Globus pallidus (tissue), 1 donor: ENCODE measurements at regions not wholly inside any gene's neighbourhood (a gene's known extent, or its start where the extent isn't known, plus 50 kb on each side); places are given as distances from the start of the nearest gene placed in this dataset.
"Not testable (repeated sequence)": the region's sequence is repeated elsewhere in the genome, so short reads cannot be mapped to it uniquely, and the experiment has no call there.

Experiments
- DNase-seq: peaks from one replicate; pipeline ENCODE4 v3.0.0-alpha.2; 2015; ENCODE audit warnings: low spot score

DNA sequence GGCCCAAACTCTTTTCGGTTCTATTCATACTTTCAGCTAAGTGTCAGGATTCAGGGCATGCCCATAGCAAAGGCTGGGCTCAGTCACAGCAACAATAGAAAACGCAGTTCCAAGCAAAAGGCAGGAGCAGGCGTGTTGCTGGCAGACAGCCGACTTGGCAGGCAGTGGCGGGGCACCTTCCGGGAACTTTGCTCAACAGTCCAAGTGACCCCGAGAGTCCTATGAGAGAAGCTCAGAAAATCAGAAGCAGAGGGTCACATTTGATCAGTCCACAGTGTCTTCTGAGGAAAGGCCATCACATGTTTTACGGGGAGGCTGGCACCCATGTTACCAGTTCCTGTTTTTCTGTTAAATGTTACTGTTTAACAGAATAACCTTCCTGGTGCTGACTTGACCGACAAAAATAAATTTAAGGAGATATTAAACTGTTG is 115.0 kb downstream of the DACT1 start:
- peak; percentile 78 for DNase-seq

GRCh38 chr14:58755031-58755925 is 117.5 kb downstream of the DACT1 start:
- DNase-seq = no peak

- no peak for DNase-seq
Observed at GRCh38 chr14:58760121-58760520, 122.4 kb downstream of the DACT1 start.

DNA sequence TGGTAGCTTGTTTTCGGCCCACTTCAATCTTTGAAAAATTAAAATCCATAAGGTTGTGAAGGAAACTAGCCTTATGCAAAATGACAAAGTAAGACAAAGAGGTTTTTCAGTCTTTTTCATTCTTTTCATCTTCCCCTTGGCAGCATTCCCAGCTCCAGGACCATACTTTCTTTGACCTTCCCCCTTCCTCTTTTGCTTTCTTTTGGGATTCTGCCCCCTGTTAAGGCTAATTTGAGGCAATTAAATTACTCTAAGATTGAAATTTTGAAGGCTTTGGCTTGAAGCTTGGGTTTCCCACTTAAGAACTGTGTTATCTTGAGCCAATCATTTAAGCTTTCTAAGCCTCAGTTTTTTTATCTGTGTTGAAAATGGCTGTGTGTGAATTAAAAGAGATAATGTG is 124.9 kb downstream of the DACT1 start:
- no peak for DNase-seq

- DNase-seq = no peak
Observed at GRCh38 chr14:58763210-58763609, 125.4 kb downstream of the DACT1 start.

- DNase-seq = no peak
Observed at GRCh38 chr14:58765418-58765831, 127.7 kb downstream of the DACT1 start.

GRCh38 chr14:58765843-58766242 is 128.1 kb downstream of the DACT1 start:
- DNase-seq = no peak

- DNase-seq = no peak
Observed at GRCh38 chr14:58769011-58769643, 131.4 kb downstream of the DACT1 start.

DNA sequence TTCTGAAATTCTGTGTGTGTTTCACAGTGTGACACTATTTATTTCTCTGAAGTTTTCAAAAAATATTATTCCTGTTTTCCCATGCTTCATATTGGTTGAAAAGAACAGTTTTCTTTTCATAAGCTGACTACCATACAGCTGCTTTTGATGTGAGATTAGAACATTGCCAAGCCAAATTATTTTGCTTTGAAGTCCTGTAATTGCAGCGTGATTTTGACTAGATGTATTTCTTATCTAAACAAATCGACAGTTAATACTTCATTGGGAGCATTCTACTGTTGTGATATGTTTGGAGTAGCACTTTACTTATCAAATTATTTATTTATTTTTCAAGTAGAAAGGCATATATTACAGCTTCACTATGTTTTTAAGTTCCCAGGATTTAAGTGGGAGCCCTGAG is 132.0 kb downstream of the DACT1 start:
- no peak for DNase-seq

DNA sequence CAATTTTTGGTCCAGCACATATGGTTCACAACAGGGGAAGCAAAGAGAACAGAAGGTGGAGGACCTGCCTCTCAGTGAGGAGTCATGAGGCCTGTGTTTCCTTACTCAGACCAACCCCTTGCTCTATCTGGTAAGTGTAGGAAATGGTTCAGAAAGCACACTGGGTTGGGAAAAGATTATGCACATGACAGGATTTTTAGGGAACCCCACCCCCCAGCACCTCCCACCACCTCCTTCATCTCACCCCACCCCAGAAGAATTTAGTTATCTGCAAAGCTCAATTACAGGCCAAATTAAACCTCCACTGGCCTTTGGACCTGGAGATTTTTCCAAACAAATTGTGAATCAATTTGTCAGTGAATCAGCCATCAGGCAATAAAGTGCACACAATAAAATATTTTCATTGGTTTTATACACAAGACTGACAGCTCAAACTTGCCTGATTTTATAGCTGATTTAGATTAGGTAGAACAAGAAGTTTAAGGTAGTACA is 132.8 kb downstream of the DACT1 start:
- DNase-seq = no peak

GRCh38 chr14:58771016-58771415 is 133.3 kb downstream of the DACT1 start:
- DNase-seq = no peak

DNA sequence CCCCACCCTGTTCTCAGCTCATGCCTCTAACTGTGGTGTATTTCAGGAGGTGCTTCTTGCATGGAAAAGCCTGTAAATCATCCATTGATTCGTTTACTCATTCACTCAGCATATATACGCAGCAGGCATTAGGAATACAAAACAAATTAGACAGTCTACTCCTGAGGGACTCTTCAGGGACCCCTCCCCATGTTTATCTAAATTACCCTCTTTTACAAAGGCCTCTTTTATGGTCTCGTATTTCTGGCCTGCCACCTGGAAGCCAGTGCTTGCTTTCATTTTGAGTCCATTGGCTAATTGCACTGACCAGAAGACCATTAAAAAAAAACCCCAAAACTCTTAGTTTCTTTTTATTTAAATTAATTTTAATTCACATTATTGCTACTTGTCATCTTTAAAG is 134.4 kb downstream of the DACT1 start:
- DNase-seq = no peak

DNA sequence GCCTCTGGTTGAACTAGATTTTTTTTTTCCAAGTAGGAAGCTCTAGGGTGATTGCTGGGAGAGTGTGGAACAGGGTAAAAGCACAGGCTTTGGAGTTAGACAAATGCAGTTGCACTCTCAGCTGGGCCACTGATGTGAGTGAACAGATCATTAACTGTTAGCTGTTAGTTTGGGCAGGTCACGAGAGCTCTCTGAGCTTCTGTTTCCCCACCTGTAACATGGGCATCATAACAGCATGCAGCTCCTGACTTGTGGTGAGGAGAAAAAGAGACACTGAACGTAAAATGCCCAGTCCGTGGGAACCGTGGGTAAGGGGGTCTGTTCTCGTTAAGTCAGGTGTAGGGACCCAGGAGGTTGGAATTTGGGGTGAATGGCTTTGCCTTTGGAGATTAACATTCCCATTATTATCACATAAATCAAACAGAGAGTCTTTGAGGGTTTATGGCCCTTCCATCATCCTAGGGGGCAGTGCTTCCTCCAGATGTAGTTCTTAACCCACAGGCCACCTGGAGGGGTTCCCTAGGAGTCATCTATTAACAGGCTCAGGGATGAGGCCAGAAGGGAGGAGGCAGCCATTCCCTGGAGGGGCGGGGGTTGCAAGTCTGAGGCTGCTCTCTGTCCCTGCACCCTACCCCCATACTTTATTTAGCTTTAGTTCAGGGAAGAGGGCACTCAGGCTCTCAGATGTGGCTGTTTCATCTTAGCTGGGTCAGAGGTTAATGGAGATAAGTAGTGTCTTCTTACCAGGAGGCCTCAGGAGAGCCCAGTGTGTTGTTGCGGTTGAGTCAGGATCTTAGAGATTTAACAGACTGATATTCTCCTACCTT is 135.2 kb downstream of the DACT1 start:
- no peak for DNase-seq

- DNase-seq = no peak
Observed at GRCh38 chr14:58774531-58774930, 136.8 kb downstream of the DACT1 start.

- not testable (repeated sequence) for DNase-seq
Observed at GRCh38 chr14:58775130-58775529, 137.4 kb downstream of the DACT1 start.

GRCh38 chr14:58776516-58776915 is 138.8 kb downstream of the DACT1 start:
- no peak for DNase-seq

GRCh38 chr14:58777541-58777979 is 139.8 kb downstream of the DACT1 start:
- no peak for DNase-seq

GRCh38 chr14:58778202-58778601 is 140.4 kb downstream of the DACT1 start:
- no peak for DNase-seq

GRCh38 chr14:58779376-58779775 is 141.6 kb downstream of the DACT1 start:
- no peak for DNase-seq

- no peak for DNase-seq
Observed at GRCh38 chr14:58780185-58780584, 142.4 kb downstream of the DACT1 start.

DNA sequence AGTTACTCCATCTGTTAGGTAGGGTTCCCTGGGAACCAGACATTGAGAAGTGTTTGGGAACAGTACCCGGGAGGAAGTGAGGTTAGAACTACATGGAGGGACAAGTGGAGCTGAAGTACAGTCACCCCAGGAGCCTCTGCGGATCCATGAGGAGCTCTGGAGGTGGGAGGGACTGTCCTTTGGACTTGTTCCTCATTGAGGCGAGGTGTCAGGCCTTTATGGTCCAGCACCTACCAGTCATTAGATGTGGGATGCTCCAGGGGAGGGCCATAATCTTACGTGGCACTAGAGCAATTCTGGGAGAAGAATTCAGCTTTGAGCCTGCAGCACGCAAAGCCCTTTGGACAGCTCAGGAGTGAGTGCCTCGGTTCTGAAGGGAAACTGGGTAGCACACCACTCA is 142.8 kb downstream of the DACT1 start:
- no peak for DNase-seq

DNA sequence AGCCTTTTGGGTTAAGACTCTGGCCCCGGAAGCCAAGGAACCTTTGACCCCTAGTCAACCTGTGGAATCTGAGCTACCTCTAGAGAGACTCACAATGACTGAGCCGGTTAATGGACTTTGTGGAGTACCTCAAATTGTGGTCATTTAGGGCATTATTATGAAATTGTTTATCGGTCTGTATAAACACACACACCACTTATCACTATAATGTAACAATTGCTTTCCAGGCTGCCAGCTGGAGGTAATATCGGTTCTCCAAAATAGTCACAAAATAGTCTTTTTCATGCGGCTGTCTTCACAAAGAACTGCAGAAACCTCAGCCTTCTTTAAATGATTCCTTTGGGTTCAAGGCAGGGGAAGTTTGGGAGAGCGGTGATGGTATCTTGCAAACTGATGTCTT is 144.2 kb downstream of the DACT1 start:
- no peak for DNase-seq
